ENCODE measurements at regions not wholly inside any gene's neighbourhood (a gene's known extent, or its start where the extent isn't known, plus 50 kb on each side); places are given as distances from the start of the nearest gene placed in this dataset.

GRCh38 chr4:126552321-126552720 is 1080.4 kb upstream of the INTU start:
- Histone ChIP-seq H3K9ac (ENCODE audit: control insufficient read depth, insufficient read depth, low read length) (no peak overlapping the region), H3K27me3 (replicated peaks in 1 of 2; ENCODE audit: control insufficient read depth in 2 of 2, insufficient read depth in 2 of 2, low read length in 1 of 2) (no peaks in the 10 kb centered on the region), H3K27ac (ENCODE audit: control insufficient read depth, insufficient read depth) (no peak overlapping the region), H3K4me3 (no peak overlapping the region), H3K36me3 (ENCODE audit: control insufficient read depth in 2 of 2, insufficient read depth in 2 of 2, low read length in 1 of 2) (no peaks in the 10 kb centered on the region), H3K79me2 (ENCODE audit: control insufficient read depth, insufficient read depth, low read length) (no peaks in the 10 kb centered on the region), H3K4me1 (ENCODE audit: control insufficient read depth, insufficient read depth, low read length) (no peaks in the 10 kb centered on the region), H2AFZ (ENCODE audit: control insufficient read depth, low read depth, low read length) (no peak overlapping the region), H3K9me3 (replicated peaks; ENCODE audit: control insufficient read depth, insufficient read depth, low read length) (no peaks in the 10 kb centered on the region), H4K20me1 (ENCODE audit: control insufficient read depth, insufficient read depth) (no peaks in the 10 kb centered on the region), H3K4me2 (ENCODE audit: control insufficient read depth, insufficient read depth) (no peak overlapping the region)
- FAIRE-seq (no peak), DNase-seq (ENCODE audit: low read depth, low spot score) (no peak), ATAC-seq (no peak)
- ChIA-PET CTCF (interaction anchor here (0.9 kb wide), 1 partner anchor 22 kb away, joined by 3 read pairs; no protein-coding TSS in a partner anchor), RAD21 (ENCODE audit: unreplicated experiment) (no interaction called here), SMC1A (ENCODE audit: uncharacterized antibody, unreplicated experiment) (interaction anchor here (1.0 kb wide), 2 partner anchors 10 to 535 kb away, joined by 3 to 4 read pairs; no protein-coding TSS in a partner anchor), POLR2A (no interaction called here)
- WGBS (ENCODE audit: insufficient coverage, insufficient replicate concordance, low lambda C conversion rate, missing lambda C conversion rate), result 0% methylated on average over 1 of the region's 1 CpG
- no TSS peak for BruUV-seq (replicated peaks)
- in situ Hi-C loops (cut with MboI), result no loop called here
- intact Hi-C loops (cut with micrococcal nuclease; ENCODE audit: unreplicated experiment), result no loop called here
- TF ChIP-seq EZH2 (IDR thresholded peaks at IDR 0.05; ENCODE audit: borderline replicate concordance, control insufficient read depth, low read depth, low read length) (no peak), RELB (IDR thresholded peaks at IDR 0.05; ENCODE audit: low read depth) (no peak), STAT3 (IDR thresholded peaks at IDR 0.05; ENCODE audit: low read depth, low read length) (no peak), NBN (IDR thresholded peaks at IDR 0.05) (no peak), USF1 (IDR thresholded peaks at IDR 0.05; ENCODE audit: borderline replicate concordance, extremely low read length, insufficient read depth, low read depth, low read length) (no peak), ZBTB4 (CRISPR knock-in tag; IDR thresholded peaks at IDR 0.05) (no peak), FOXM1 (IDR thresholded peaks at IDR 0.05; ENCODE audit: low read depth, low read length) (no peak), RAD21 (IDR thresholded peaks at IDR 0.05; ENCODE audit: insufficient read depth, low read depth, low read length) (no peak), SMC3 (IDR thresholded peaks at IDR 0.05; ENCODE audit: borderline replicate concordance, low read length) (no peak), GABPA (IDR thresholded peaks at IDR 0.05; ENCODE audit: low read depth) (no peak), ETV6 (conservative IDR thresholded peaks at IDR 0.05 in 1 of 2, IDR thresholded peaks at IDR 0.05 in 1 of 2; ENCODE audit: borderline replicate concordance in 1 of 2, low read depth in 1 of 2) (no peak), EGR1 (IDR thresholded peaks at IDR 0.05; ENCODE audit: borderline replicate concordance in 1 of 2, low read depth in 2 of 2, low read length in 2 of 2) (no peak), IRF4 (IDR thresholded peaks at IDR 0.05; ENCODE audit: low read depth, low read length) (no peak), SMAD5 (IDR thresholded peaks at IDR 0.05; ENCODE audit: low read depth) (no peak), NFYA (IDR thresholded peaks at IDR 0.05; ENCODE audit: borderline replicate concordance, low read depth, low read length) (no peak), RFX5 (IDR thresholded peaks at IDR 0.05; ENCODE audit: low read depth, low read length) (no peak), KAT2A (conservative IDR thresholded peaks at IDR 0.05; ENCODE audit: control insufficient read depth, low read depth, low read length) (no peak)
- TF ChIP-seq, protein P1, sequence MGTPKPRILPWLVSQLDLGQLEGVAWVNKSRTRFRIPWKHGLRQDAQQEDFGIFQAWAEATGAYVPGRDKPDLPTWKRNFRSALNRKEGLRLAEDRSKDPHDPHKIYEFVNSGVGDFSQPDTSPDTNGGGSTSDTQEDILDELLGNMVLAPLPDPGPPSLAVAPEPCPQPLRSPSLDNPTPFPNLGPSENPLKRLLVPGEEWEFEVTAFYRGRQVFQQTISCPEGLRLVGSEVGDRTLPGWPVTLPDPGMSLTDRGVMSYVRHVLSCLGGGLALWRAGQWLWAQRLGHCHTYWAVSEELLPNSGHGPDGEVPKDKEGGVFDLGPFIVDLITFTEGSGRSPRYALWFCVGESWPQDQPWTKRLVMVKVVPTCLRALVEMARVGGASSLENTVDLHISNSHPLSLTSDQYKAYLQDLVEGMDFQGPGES (IDR thresholded peaks at IDR 0.05), result no peak
- TF ChIP-seq, protein P2, sequence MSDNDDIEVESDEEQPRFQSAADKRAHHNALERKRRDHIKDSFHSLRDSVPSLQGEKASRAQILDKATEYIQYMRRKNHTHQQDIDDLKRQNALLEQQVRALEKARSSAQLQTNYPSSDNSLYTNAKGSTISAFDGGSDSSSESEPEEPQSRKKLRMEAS (IDR thresholded peaks at IDR 0.05; ENCODE audit: low read depth, low read length), result no peak
